H54 (cell line): ENCODE measurements at regions not wholly inside any gene's neighbourhood (a gene's known extent, or its start where the extent isn't known, plus 50 kb on each side); places are given as distances from the start of the nearest gene placed in this dataset.
A peak's percentile ranks its signal among the peaks of the same experiment; 100 is the strongest.

Source experiments
- DNase-seq: peaks from one replicate; pipeline ENCODE4 v3.0.0; 2011; ENCODE audit warnings: low spot score, mixed read lengths; ENCODE audit not compliant: insufficient read length
- FAIRE-seq: peaks from 3 replicates; lab custom pipeline; 2011; peaks lifted over from hg19 to GRCh38; lab: Jason Lieb, UNC
- POLR2A ChIP-seq: IDR thresholded peaks from 2 replicates; pipeline ENCODE4 v1.6.1; 2011; ENCODE audit warnings: low read depth, mild to moderate bottlenecking, low read length

DNA sequence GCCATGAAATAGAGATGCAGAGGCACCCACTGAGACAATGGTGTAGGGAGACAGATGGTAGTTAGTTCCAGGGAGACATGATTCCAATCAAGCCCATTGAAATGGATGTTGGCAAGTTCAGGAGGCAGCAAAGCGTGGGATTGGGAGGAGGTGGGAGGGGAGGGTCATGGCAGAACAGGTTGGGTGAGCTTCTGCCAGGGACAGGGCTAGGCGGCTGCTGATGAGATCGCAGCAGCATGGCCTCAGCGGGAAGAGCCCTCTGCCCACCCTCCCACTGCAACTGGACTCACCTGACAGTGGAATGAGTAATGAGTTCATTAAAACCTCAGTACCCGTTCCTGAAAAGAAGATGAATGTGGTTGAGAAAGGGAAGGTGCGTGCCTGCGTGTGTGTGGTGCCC lies 418.2 kb downstream of the CDK5RAP2 start:
- FAIRE-seq (no peak), DNase-seq (no peak)
- TF ChIP-seq POLR2A = no peak

DNA sequence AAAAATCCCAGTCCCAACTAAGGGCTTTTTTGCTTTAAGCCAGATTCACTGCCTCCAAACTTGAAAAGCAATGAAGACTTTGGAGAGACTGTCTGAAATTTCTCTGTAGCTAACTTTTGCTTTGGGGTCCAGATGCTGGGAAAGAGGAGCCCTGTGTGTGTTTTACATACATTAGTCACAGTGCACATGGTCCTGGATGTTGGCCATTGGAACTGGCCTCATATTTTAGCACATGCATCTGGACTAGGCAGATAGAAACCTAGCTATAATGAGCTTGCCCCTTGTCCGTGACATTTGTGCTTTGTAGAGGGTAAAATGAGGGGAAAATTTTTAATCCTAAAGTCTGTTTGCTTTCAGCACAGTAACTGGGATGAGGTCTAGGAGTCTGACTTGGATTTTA lies 421.7 kb downstream of the CDK5RAP2 start:
- TF ChIP-seq POLR2A = no peak
- DNase-seq = no peak
- no peak for FAIRE-seq

DNA sequence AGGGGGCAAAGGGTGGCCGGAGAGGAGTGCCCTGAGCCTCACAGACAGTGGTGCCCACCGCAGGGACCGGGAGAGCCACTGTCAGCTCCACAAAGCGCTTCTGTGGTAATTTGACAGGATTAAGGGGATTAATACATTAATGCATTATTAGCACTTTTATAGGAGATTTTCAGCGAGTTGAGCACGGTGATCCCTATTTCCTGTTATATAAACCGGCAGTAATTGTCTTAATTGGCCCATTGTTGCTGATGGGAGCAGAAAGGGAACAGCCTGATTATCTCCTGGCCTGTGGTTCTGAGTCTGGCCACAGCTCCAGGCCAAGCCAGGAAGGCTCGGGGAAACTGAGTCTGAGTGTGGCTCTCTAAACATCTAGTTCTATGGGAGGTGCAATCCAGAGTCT lies 423.6 kb downstream of the CDK5RAP2 start:
- no peak for TF ChIP-seq POLR2A
- no peak for FAIRE-seq
- no peak for DNase-seq

DNA sequence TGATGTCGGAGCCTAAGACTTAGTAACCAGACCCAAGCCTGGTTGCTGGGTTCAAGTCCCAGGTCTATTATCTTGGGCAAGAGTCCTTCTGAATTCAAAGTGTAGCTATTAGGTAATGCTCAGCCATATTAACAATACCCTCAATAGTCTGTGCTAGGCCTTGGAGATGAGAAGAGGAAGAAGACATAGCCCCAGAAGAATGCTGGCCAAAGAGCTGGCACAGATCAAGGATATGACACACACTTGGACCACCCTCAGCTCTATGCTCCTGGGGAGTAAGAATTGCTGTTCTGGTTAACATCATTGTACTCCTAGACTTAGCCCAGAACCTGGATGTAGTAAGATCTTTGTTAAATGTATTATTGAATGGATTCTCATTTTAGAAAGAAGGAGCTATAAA lies 426.7 kb downstream of the CDK5RAP2 start:
- TF ChIP-seq POLR2A = no peak
- FAIRE-seq = no peak
- DNase-seq = no peak

DNA sequence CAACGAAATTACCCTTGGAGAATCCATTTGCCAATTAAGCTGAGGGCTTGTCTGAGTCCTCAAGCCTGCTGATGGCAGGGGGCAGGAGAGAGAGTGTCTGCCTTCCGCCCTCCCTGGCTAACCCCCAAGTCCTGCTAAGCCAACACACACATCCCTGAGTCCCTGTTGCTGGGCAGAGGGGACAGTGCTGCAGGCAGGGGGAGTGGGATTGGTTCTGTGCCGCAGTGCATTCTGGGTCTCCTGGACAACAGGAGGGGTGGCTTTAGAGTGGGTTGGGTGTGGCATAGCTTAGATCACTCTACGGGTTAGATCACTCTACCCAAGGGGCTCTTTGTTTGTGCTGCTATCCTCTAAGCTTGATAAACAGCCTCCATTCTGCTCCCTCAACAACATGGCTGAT lies 427.7 kb downstream of the CDK5RAP2 start:
- FAIRE-seq (no peak), DNase-seq (peak; percentile 46)
- no peak for TF ChIP-seq POLR2A

DNA sequence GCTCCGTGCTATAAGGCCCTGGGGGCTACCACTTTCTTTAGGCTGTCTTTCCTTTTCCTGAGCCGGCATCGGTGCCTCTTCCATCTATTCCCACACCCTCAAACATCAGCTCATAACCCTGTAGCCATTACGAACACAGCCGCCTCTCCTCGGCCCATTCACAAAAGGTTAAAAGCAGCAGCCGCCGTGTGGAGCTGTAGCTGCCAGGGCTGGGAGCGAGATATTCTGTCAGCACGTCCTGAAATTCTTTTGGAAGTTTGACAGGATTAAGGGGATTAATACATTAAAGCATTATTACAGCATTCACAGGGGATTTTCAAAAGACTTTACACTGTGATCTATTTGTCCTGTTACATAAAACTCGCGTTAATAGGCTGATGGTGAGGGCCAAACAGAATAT lies 428.2 kb downstream of the CDK5RAP2 start:
- TF ChIP-seq POLR2A = no peak
- FAIRE-seq (no peak), DNase-seq (no peak)

DNA sequence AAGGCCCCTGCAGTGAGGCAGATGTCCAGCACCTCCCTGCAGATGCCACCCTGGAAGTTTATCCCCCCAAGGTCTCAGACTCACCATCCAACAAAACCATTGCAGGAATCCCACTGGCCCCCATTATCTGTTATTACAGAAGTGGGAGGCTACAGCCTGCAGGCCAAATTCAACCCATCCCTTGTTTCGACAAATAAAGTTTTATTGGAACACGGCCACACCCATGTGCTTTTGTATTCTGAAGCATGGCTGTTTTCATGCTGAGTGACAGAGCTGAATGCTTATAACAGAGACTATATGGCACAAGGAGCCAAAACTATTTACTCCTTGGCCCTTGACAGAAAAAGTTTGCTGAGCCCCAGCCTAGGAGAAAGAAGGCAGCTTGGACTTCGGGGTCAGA lies 428.8 kb downstream of the CDK5RAP2 start:
- TF ChIP-seq POLR2A = no peak
- DNase-seq = no peak
- no peak for FAIRE-seq

DNA sequence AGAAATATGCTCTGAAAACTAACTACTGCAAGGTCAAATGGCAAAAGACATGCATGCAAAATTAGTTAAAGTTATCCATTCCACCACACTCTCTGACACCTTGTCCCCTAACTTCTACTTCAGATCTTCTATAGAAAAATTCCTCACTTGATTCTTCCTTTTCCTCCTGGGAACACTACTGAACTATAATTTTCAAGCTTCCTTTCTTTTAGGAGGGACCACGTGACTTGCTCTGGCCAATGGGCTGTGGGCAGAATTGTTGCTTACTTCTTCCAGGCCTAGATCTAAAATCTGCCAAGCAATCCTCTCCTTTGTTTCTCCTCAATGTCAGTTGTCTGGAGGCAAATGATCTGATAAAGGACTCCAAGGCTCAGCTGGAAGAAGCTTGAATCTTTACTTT lies 441.0 kb downstream of the CDK5RAP2 start:
- no peak for FAIRE-seq
- TF ChIP-seq POLR2A = no peak
- DNase-seq = no peak

DNA sequence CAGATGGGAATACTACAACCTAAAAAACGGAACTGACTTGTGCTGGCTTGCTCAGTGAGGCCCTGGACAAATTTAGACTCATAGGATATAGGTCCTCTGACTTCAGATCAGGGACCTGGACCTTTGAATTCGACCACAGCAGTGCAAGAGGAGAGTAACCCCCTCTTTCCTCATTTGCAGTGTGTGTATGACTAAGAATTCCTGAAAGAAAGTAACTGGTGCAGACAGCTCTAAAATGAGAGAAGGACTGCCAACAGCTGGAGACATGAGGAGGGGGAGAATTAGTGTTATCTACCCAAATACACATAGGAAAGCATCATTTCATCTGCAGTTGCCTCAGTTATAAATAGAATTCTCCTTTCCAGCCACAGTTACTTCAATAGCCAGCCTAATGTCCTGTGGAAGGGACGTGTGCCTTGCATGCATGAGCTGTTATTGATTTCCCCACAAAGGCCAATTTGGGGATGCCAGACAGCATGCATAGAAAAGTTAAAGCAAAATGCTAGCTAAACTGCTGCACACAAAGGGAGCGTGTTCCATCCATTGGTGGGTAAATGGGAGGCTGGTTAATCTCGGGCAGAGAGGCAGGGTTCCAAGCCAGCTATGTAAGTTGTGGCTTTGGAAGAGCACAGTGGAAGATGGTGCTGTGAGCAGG lies 442.7 kb downstream of the CDK5RAP2 start:
- no peak for FAIRE-seq
- TF ChIP-seq POLR2A = no peak
- no peak for DNase-seq

DNA sequence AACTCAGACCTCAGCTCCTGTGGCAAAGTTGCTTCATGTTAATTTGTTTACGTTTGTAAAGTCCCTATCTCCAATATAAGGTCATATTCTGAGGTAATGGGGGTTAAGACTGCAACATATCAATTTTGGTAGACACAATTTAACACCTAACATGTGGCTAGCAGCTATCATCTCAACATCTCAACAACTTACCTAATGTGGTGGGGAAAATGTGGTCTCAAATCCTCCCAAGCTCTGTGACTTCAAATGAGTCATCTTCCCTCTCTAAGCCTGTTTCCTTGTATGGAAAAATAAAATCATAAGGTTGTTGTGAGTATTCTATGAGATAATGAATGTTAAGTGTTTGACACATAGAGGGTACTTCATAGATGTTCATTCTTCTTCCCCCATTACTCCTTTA lies 443.3 kb downstream of the CDK5RAP2 start:
- DNase-seq (no peak), FAIRE-seq (no peak)
- TF ChIP-seq POLR2A = no peak

DNA sequence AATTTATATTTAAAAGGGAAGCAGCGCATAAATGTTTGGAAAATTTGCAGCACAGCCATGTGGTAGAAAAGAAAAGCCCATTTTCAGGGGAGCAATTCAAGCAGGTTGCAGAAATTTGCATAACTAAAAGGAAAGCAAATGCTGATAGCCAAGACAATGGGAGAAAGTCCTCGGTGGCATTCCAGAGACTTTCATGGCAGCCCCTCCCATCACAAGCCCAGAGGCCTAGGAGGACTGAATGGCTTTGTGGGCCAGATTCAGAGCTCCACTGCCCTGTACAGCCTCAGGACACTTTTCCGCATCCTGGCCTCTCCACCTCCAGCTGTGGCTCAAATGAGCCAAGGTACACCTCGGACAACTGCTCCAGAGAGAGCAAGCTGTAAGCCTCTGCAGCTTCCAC lies 462.9 kb downstream of the CDK5RAP2 start:
- TF ChIP-seq POLR2A = no peak
- FAIRE-seq (no peak), DNase-seq (no peak)

DNA sequence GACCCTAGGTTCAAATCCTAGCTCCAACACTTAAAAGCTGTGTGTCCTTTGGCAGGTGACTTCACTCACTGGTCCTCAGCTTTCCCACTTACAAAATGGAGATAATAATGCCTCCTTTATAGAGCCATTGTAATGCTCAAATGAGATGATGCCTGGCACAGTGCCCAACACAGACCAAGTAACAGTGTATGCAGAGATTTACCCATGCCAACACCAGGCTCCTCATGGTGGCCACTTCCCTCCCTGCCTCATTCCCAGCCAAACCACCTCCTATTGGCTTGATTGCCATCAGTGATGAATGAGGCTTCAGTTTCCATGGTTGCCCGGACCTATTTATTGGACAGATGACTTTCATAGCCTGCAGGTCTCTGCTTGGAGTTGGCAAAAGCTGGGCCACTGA lies 469.4 kb downstream of the CDK5RAP2 start:
- no peak for FAIRE-seq
- no peak for DNase-seq
- no peak for TF ChIP-seq POLR2A

DNA sequence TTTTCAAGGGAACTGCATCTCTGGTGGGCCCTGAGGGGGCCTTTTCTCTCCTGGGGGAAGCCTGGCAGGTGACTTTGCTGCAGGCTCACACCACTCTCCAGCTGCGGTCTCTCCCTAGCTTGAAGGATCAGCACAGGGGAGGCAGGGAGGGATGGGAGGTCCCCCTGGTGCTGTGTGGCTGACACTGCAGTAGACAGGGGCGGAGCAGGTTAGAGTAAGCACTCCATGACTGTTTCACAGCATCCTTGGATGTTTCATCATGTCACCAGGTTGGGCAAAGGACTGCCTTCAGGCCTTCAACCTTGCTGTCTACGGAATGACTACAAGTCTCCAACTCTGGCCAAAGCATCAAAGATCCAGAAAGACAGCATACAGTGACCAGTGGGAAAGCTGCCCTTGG lies 470.7 kb downstream of the CDK5RAP2 start:
- peak; percentile 49 for DNase-seq
- TF ChIP-seq POLR2A = no peak
- peak; percentile 15 for FAIRE-seq

DNA sequence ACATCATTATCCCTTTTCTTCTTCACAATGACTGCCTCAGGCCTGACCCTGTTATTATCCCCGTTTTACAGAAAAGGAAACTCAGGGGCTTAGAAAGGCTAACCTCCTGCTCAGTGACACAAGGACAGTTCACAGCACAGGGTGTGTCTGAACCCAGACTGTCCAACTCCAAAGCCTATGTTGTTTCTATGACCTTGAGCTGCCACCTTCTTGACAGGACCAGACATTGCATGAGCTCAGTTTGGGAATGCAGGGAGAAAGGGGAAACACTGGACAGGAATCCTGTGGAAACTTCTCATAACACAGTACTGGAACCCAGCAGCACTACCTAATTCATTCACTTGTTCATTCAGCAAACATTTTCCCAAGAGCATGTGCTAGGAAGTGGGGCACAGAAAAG lies 472.8 kb downstream of the CDK5RAP2 start:
- no peak for TF ChIP-seq POLR2A
- FAIRE-seq (no peak), DNase-seq (no peak)

DNA sequence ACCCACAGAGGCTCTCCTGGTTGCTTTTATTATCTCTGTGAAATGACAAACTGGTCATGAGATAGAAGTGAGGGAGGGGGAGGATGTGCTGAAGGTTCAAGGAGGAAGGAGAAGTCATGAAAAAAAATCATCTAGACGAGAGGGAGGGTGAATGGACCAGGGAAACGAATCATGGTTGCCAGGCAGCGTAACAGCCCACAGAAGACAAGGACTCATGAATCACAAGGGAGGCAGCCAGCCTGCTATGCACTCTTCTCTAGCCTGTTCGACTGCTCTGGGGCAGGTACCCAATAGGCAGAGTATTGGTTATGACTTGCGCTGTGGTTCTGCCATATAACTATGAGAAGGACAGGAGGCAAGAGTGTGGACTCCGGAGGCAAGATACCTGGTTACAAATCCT lies 475.2 kb downstream of the CDK5RAP2 start:
- FAIRE-seq = no peak
- no peak for TF ChIP-seq POLR2A
- no peak for DNase-seq

DNA sequence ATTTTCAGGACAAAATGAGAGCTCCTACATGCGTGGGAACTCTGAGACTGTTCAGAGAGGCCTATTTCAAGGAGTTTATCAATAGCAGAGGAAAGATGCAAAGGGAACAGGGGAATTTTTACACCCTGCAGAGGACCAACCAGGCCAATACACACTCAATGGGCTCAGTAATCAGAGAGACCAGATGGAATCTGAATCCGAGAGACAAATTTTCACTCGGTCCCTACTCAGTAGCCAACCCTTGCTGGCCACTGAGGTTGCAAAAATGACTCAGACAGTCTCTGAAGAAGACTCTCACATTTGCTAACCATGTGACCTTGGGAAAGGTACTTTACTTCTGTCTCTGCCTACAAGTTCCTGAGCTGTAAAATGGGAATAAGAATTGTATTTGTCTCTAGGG lies 479.4 kb downstream of the CDK5RAP2 start:
- no peak for TF ChIP-seq POLR2A
- DNase-seq (no peak), FAIRE-seq (no peak)

DNA sequence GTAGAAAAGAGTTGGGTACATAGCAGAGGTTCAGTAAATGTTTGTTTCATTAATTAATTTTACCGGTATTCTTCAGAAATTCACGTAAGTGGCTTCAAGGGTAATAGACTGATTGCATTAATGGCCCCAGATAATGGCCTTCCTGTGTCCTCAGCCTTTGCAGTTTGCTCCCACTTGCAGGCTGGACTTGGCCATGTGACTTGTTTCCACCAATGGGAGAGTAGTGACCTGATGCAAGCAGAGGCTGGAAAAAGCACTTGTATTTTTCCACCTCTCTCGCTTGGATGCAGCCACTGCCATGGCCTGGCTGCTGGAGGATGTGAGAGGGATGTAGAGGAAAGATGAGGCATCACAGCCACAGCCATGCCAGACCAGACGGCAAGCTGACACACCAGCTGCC lies 480.9 kb downstream of the CDK5RAP2 start:
- TF ChIP-seq POLR2A = no peak
- no peak for FAIRE-seq

More for the DNA sequence above, 480.9 kb downstream of the CDK5RAP2 start:
- DNase-seq = no peak
